ENCODE measurements at regions not wholly inside any gene's neighbourhood (a gene's known extent, or its start where the extent isn't known, plus 50 kb on each side); places are given as distances from the start of the nearest gene placed in this dataset.

GRCh38 chr14:87080146-87080545, 912.8 kb downstream of the GALC start:
- DNase-seq = no peak

- peak; percentile 97 for DNase-seq
Observed at GRCh38 chr14:87079416-87079815, 913.6 kb downstream of the GALC start.

- DNase-seq = peak; percentile 77
Observed at GRCh38 chr14:87076922-87077321, 916.1 kb downstream of the GALC start.

- DNase-seq = no peak
Observed at GRCh38 chr14:87076146-87076545, 916.8 kb downstream of the GALC start.

GRCh38 chr14:87073880-87074570, 919.0 kb downstream of the GALC start:
- no peak for DNase-seq

- no peak for DNase-seq
Observed at GRCh38 chr14:87067591-87067990, 925.4 kb downstream of the GALC start.

GRCh38 chr14:87067061-87067460, 925.9 kb downstream of the GALC start:
- no peak for DNase-seq

- DNase-seq = no peak
Observed at GRCh38 chr14:87066221-87066817, 926.7 kb downstream of the GALC start.

GRCh38 chr14:87065366-87065765, 927.6 kb downstream of the GALC start:
- no peak for DNase-seq

- no peak for DNase-seq
Observed at GRCh38 chr14:87063181-87063580, 929.8 kb downstream of the GALC start.

- DNase-seq = no peak
Observed at GRCh38 chr14:87060405-87060804, 932.6 kb downstream of the GALC start.

GRCh38 chr14:87059060-87059839, 933.7 kb downstream of the GALC start:
- DNase-seq = no peak

GRCh38 chr14:87055007-87055406, 938.0 kb downstream of the GALC start:
- no peak for DNase-seq

GRCh38 chr14:87052646-87053225, 940.2 kb downstream of the GALC start:
- DNase-seq = no peak

- no peak for DNase-seq
Observed at GRCh38 chr14:87050421-87050820, 942.6 kb downstream of the GALC start.

GRCh38 chr14:87049950-87050349, 943.0 kb downstream of the GALC start:
- no peak for DNase-seq

GRCh38 chr14:87046960-87047359, 946.0 kb downstream of the GALC start:
- DNase-seq = no peak

GRCh38 chr14:87045956-87046355, 947.0 kb downstream of the GALC start:
- no peak for DNase-seq

- DNase-seq = no peak
Observed at GRCh38 chr14:87045246-87045645, 947.7 kb downstream of the GALC start.

- no peak for DNase-seq
Observed at GRCh38 chr14:87044807-87045206, 948.2 kb downstream of the GALC start.

- DNase-seq = peak; percentile 42
Observed at GRCh38 chr14:87043667-87044200, 949.2 kb downstream of the GALC start.

GRCh38 chr14:87042354-87042753, 950.6 kb downstream of the GALC start:
- no peak for DNase-seq

- DNase-seq = no peak
Observed at GRCh38 chr14:87041290-87042020, 951.5 kb downstream of the GALC start.

Data from DMS79 (cell line).